ENCODE measurements at regions not wholly inside any gene's neighbourhood (a gene's known extent, or its start where the extent isn't known, plus 50 kb on each side); places are given as distances from the start of the nearest gene placed in this dataset.

GRCh38 chr1:215507119-215507518 is 60.0 kb upstream of the KCTD3 start:
- no peaks in the 10 kb centered on the region for H3K4me1 ChIP-seq (replicated peaks in 1 of 2)
- no peaks in the 10 kb centered on the region for H3K27me3 ChIP-seq
- peaks cover 0 to 7% (median 0%) of the 10 kb centered on the region in 3 donors for H3K9me3 ChIP-seq (replicated peaks in 1 of 3)
- intact Hi-C loops (cut with DNase I): no loop called here
- TF ChIP-seq CTCF (IDR thresholded peaks at IDR 0.05) (no peak), POLR2A (IDR thresholded peaks at IDR 0.05) (no peak)
- no peak for DNase-seq
- H3K4me3 ChIP-seq: no peak overlapping the region
- no peaks in the 10 kb centered on the region for H3K36me3 ChIP-seq (replicated peaks in 1 of 2)
- WGBS, 4 donors: 83 to 92% (median 92%) methylated on average over 1 of the region's 1 CpG
- H3K27ac ChIP-seq: no peak overlapping the region

GRCh38 chr1:215508311-215508710 is 58.8 kb upstream of the KCTD3 start:
- Histone ChIP-seq H3K27ac (no peak overlapping the region), H3K4me3 (no peak overlapping the region), H3K27me3 (no peaks in the 10 kb centered on the region), H3K36me3 (replicated peaks in 1 of 2) (no peaks in the 10 kb centered on the region), H3K9me3 (replicated peaks in 1 of 3) (peaks cover 0 to 7% (median 0%) of the 10 kb centered on the region in 3 donors), H3K4me1 (replicated peaks in 1 of 2) (no peaks in the 10 kb centered on the region)
- intact Hi-C loops (cut with DNase I): no loop called here
- no peak for TF ChIP-seq CTCF (IDR thresholded peaks at IDR 0.05)
- TF ChIP-seq POLR2A (IDR thresholded peaks at IDR 0.05): no peak
- 73 to 87% (median 82%) methylated on average over 3 of the region's 3 CpGs for WGBS, 4 donors
- DNase-seq: no peak

Measured in adrenal gland (tissue), 9 donors.